Dermis blood vessel endothelial cell (primary cell): ENCODE measurements at regions not wholly inside any gene's neighbourhood (a gene's known extent, or its start where the extent isn't known, plus 50 kb on each side); places are given as distances from the start of the nearest gene placed in this dataset.

Source experiments
- DNase-seq: peaks from one replicate; pipeline ENCODE4 v3.0.0; 2010

DNA sequence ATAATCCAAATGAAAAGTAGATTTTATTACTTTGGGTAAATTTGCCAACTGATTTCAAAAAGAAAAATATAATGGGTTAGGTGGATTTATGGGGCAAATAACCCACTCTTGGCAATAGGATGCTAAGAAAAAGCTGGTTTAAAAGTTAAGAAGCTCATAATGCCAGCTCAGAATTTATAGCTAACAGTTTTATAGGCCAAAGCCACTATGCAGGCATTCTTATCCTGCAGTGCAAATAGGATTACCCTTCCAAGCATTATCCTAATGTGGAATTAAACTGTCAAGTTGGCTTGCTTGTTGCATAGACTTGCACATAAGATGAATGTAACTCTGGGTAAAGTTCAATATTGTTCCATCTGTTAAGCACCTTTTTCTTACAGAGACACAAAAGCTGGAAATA, 703.0 kb downstream of the PCDH18 start:
- no peak for DNase-seq

- DNase-seq = no peak
Measured at GRCh38 chr4:136823020-136823419, 709.3 kb downstream of the PCDH18 start.

GRCh38 chr4:136818811-136819330, 713.4 kb downstream of the PCDH18 start:
- DNase-seq = peak; percentile 22

DNA sequence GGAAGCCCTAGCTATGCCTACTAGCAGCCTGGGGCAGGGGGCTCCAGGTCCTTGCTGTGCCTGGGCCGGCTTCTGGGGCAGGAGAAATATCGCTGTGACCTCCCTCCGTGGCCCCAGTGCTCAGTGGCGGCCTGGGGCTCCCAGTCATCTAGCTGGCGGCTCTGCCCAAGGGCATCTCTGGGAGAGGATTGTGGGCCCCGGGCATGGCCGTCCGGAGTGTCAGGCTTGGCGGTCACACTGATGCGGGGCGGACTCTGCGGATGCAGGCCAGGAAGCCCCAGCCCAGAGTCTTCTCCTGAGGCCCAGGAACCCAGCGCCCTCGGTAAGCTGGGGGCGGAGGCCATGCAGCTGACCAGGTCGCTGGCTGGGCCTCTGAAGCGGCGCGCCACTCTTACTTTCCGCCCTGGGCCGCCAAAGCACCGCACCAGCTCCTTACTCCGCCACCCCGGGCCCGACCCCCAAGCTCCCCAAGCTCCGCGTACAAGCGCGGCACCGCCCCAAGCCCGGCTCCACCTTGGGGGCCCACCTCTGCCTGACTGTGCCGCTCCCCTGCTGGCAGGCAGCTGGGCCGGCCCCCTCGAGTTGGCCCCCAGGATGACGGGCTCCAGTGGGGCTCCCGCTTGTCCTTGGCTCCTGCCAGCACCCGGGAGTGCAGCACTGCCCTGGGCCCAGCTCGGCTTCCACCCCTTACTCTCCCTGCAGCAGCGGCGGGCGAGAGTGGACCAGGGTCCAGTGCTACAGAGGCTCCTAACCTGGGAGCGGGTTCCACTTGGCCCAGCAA, 720.0 kb downstream of the PCDH18 start:
- no peak for DNase-seq

GRCh38 chr4:136811496-136812077, 720.7 kb downstream of the PCDH18 start:
- no peak for DNase-seq

- DNase-seq = no peak
Measured at GRCh38 chr4:136810626-136811025, 721.7 kb downstream of the PCDH18 start.

- no peak for DNase-seq
Measured at GRCh38 chr4:136806844-136807243, 725.5 kb downstream of the PCDH18 start.

DNA sequence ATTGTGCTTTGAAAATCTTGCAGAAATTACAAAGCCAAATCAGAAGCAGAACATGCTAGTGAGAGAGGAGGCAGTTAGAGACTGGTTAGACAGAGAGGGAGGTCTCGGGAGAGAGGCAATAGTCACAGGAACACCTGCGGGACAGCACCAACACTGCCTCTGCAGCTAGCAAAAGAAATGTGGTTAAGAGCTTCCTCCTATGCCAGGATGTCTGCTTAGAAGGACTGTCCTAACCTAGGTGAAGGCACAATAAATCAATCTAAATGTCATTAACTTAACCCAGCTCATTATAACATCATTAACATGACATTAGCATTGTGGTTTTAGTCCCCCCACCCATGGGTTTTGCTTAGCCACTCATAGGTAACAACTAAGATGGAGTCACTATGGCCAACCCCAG, 726.7 kb downstream of the PCDH18 start:
- no peak for DNase-seq

DNA sequence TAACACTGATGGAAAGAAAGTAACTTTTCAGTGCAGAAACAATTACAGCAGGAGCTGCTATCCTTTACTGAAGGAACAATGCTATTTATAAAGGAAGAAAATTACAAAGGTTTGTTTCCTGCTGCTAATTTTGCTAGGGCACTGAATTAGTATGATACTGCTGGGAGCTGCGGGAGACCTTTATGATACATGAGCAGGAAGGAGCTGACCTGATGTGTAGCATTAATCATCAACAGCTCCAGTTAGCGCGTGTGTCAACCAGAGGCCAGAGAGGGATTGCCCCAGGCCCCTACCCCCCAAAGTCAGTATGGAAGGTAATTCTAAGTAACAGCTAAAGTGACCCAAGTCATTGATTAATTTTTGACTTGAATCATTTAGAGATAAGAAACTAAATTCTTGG, 728.9 kb downstream of the PCDH18 start:
- DNase-seq = no peak

GRCh38 chr4:136800248-136800647, 732.0 kb downstream of the PCDH18 start:
- no peak for DNase-seq

DNA sequence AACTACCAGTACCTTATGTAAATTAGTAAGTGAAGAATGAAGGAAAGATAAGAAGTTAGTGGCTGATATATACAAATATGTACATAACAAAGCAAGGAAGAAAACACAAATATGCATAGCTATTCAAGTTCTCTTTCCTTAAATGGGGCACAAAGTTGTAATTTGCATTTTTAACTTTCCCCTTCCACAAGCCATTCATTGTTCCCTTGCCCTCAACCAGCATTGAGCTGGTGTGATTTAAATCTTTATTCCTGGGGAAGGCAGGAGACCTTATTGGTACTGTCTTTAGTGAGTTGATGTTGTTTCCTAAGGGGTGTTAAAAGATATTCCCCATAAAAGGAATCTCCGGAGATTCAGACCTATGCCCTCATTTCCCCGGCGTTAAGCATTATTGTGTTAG, 735.3 kb downstream of the PCDH18 start:
- DNase-seq = peak; percentile 15

DNA sequence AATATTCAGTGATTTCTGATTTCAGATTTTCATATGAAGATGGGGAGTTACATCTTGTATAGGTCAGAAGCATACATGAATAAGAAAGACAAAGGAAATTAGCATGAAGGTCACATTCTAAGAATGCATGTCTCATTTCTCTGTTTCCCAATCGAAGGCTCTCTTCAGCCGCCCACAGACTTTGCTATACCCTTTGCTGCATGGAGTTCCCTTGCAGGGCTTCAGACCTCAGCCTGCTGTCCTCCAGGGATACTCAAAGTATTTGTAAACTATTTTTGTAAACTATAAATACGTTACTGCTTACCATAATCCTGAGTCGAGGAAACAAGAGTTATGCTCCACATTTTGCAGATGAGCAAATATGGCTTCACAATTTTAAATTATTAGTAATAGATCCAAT, 738.4 kb downstream of the PCDH18 start:
- no peak for DNase-seq

GRCh38 chr4:136784326-136784725, 748.0 kb downstream of the PCDH18 start:
- no peak for DNase-seq

DNA sequence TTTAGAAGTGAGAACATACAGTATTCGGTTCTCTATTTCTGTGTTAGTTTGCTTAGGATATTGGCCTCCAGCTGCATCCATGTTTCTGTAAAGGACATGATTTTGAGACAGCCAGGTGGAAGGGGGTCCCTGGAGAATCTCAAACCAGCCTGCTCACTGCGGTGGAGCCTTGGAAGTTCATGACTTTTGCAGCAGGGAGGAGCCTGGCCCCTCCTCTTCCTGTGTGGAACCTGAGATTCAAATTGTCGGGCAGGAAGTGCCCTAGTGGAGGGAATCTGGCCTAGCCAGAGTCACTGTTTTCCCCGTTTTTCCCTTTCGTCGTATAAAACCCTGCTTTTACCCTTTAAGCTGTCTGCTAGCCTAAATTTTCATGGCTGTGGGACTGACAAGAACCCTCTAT, 762.6 kb downstream of the PCDH18 start:
- no peak for DNase-seq

GRCh38 chr4:136768925-136769275, 763.4 kb downstream of the PCDH18 start:
- DNase-seq = no peak

GRCh38 chr4:136768213-136768924, 763.9 kb downstream of the PCDH18 start:
- no peak for DNase-seq

- DNase-seq = no peak
Measured at GRCh38 chr4:136763919-136764318, 768.4 kb downstream of the PCDH18 start.

GRCh38 chr4:136755531-136755916, 776.8 kb downstream of the PCDH18 start:
- no peak for DNase-seq

- no peak for DNase-seq
Measured at GRCh38 chr4:136754810-136755530, 777.3 kb downstream of the PCDH18 start.

DNA sequence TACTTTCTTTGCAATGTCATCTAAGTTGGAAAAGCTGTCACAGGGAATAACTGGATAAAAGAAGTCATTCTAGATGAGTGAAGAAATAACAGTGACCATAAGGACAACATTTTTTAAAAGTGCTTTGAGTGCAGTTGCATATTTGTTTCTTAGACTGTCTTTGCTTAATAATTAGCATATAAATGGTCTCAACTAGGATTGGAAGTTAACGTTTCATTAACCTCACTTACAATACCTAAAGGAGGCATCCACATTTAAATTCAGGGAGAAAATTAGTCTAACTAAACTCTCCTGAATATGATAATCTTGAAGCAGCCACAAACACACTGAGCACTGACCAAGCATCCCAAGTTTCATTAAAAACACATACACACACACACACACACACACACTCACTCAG, 780.7 kb downstream of the PCDH18 start:
- DNase-seq = no peak

DNA sequence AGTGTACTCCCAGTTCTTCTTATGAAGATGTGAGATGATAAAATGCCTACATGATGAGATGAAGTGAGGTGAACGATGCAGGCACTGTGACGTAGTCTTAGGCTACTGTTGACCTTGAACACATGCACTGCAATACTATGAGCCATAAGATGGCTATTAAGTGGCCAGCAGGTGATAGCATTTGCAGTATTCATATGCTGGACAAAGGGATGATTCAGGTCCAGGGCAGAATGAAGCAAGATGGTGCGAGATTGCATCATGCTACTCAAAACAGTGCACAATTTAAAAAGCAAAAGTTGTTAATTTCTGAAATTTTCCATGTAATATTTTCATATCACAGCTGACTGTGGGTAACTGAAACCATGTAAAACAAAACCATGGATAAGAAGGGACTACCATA, 781.4 kb downstream of the PCDH18 start:
- DNase-seq = no peak

- no peak for DNase-seq
Measured at GRCh38 chr4:136749989-136750388, 782.3 kb downstream of the PCDH18 start.

DNA sequence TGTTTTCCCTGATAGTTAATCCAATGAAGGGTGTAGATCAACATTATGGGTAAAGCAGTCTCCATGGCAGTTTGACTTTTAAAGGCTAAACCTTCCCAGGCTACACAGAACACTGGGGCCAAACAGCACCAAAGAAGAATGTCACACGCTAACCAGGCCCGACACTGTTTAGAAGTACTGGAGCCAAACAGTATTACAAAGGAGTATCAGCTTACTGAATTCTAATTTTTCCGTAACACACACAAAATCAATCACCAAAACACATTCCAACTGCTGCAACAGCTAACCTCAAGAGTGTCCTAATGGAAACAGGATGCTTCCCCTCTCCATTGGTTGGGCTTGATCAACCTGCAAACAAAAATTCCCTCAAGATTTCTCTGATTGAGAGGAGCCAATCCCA, 783.5 kb downstream of the PCDH18 start:
- no peak for DNase-seq
